AG04450 (cell line): ENCODE measurements at regions not wholly inside any gene's neighbourhood (a gene's known extent, or its start where the extent isn't known, plus 50 kb on each side); places are given as distances from the start of the nearest gene placed in this dataset.

Source experiments
- CTCF ChIA-PET: fragments of 300-600, 350-600 bp; formaldehyde crosslinking; extraction: SDS; loops from one replicate; lab custom pipeline; 2022; ENCODE audit warnings: antibody characterized with exemption, inconsistent platforms; lab: Charles Lee
- POLR2A ChIA-PET: fragments of 350-600 bp; formaldehyde crosslinking; extraction: SDS; loops from one replicate; lab custom pipeline; 2021; ENCODE audit warnings: antibody characterized with exemption, inconsistent platforms; lab: Yijun Ruan, JAX
- DNase-seq: peaks from one replicate; pipeline ENCODE4 v3.0.0-alpha.2; 2011; ENCODE audit warnings: low read depth, low spot score
- H3K27ac ChIP-seq: one replicate; pipeline ENCODE4 v1.5.1; 2012; ENCODE audit warnings: low read depth, low read length, control low read depth
- H3K27me3 ChIP-seq: one replicate; pipeline ENCODE4 v1.6.0; 2012; ENCODE audit warnings: low read length; ENCODE audit not compliant: control insufficient read depth, insufficient read depth
- H3K4me3 ChIP-seq: 2 replicates; pipeline ENCODE4 v1.5.1; 2011; ENCODE audit warnings: mild to moderate bottlenecking, low read depth, low read length, control low read depth
- H3K9me3 ChIP-seq: 2 replicates; pipeline ENCODE4 v1.5.1; 2012; ENCODE audit warnings: low read length; ENCODE audit not compliant: control insufficient read depth, insufficient read depth
- CTCF ChIP-seq: IDR thresholded peaks from 2 replicates; pipeline ENCODE4 v1.5.1; 2011; ENCODE audit warnings: low read depth, low read length, control low read depth, inconsistent platforms

GRCh38 chr1:30325085-30325935, 398.1 kb downstream of the MATN1 start:
- no peak for DNase-seq
- no peaks in the 10 kb centered on the region for H3K27me3 ChIP-seq
- H3K9me3 ChIP-seq: no peaks in the 10 kb centered on the region
- H3K4me3 ChIP-seq: no peak overlapping the region
- POLR2A ChIA-PET: no interaction called here
- H3K27ac ChIP-seq: no peak overlapping the region
- CTCF ChIA-PET: no interaction called here
- no peak for TF ChIP-seq CTCF

- TF ChIP-seq CTCF: no peak
- CTCF ChIA-PET: no interaction called here
- no peak overlapping the region for H3K4me3 ChIP-seq
- H3K27me3 ChIP-seq: no peaks in the 10 kb centered on the region
- POLR2A ChIA-PET: no interaction called here
- H3K27ac ChIP-seq: no peak overlapping the region
- DNase-seq: no peak
- H3K9me3 ChIP-seq: no peaks in the 10 kb centered on the region
These were observed 398.9 kb downstream of the MATN1 start for GRCh38 chr1:30324251-30325084.

- Histone ChIP-seq H3K9me3 (no peaks in the 10 kb centered on the region), H3K27me3 (no peaks in the 10 kb centered on the region), H3K27ac (no peak overlapping the region), H3K4me3 (no peak overlapping the region)
- CTCF ChIA-PET: no interaction called here
- POLR2A ChIA-PET: no interaction called here
- DNase-seq: no peak
- TF ChIP-seq CTCF: no peak
These were observed 399.5 kb downstream of the MATN1 start for GRCh38 chr1:30323841-30324240.

GRCh38 chr1:30323352-30323751, 400.0 kb downstream of the MATN1 start:
- TF ChIP-seq CTCF: no peak
- H3K27ac ChIP-seq: no peak overlapping the region

GRCh38 chr1:30322859-30323257, 400.5 kb downstream of the MATN1 start:
- Histone ChIP-seq H3K27ac (no peak overlapping the region), H3K4me3 (no peak overlapping the region), H3K27me3 (no peaks in the 10 kb centered on the region), H3K9me3 (no peaks in the 10 kb centered on the region)
- POLR2A ChIA-PET: no interaction called here
- no peak for TF ChIP-seq CTCF
- CTCF ChIA-PET: no interaction called here
- DNase-seq: no peak

More at GRCh38 chr1:30323352-30323751, 400.0 kb downstream of the MATN1 start:
- H3K9me3 ChIP-seq: no peaks in the 10 kb centered on the region
- H3K27me3 ChIP-seq: no peaks in the 10 kb centered on the region
- POLR2A ChIA-PET: no interaction called here
- no peak for DNase-seq
- CTCF ChIA-PET: no interaction called here
- no peak overlapping the region for H3K4me3 ChIP-seq
